Activated CD4-positive, alpha-beta T cell treated with anti-CD3 and anti-CD28 coated beads for 24 hours (primary cell): ENCODE measurements at regions not wholly inside any gene's neighbourhood (a gene's known extent, or its start where the extent isn't known, plus 50 kb on each side); places are given as distances from the start of the nearest gene placed in this dataset.
"Not testable (repeated sequence)": the region's sequence is repeated elsewhere in the genome, so short reads cannot be mapped to it uniquely, and the experiment has no call there.

ENCODE experiments used
- DNase-seq, 2 donors: peaks; one replicate each; pipeline ENCODE4 v3.0.0-alpha.2; 2020; ENCODE audit warnings: low read depth in 2 of 2

- DNase-seq = no peak
These were observed 55.1 kb downstream of the SOX9 start for GRCh38 chr17:72175787-72176515.

- no peak for DNase-seq
These were observed 55.7 kb downstream of the SOX9 start for GRCh38 chr17:72176516-72176851.

- DNase-seq = no peak
These were observed 56.3 kb downstream of the SOX9 start for GRCh38 chr17:72176951-72177660.

GRCh38 chr17:72177738-72178137 is 56.9 kb downstream of the SOX9 start:
- DNase-seq = no peak

GRCh38 chr17:72182371-72182873 is 61.6 kb downstream of the SOX9 start:
- no peak for DNase-seq

- no peak for DNase-seq
These were observed 62.4 kb downstream of the SOX9 start for GRCh38 chr17:72183194-72183685.

GRCh38 chr17:72184805-72185204 is 64.0 kb downstream of the SOX9 start:
- DNase-seq = no peak

- no peak for DNase-seq
These were observed 64.7 kb downstream of the SOX9 start for GRCh38 chr17:72185564-72185963.

GRCh38 chr17:72187556-72187955 is 66.7 kb downstream of the SOX9 start:
- no peak for DNase-seq

- DNase-seq = no peak
These were observed 68.0 kb downstream of the SOX9 start for GRCh38 chr17:72188801-72189200.

- DNase-seq = no peak
These were observed 69.2 kb downstream of the SOX9 start for GRCh38 chr17:72189768-72190593.

GRCh38 chr17:72191356-72191755 is 70.5 kb downstream of the SOX9 start:
- DNase-seq = no peak

GRCh38 chr17:72191921-72192799 is 71.3 kb downstream of the SOX9 start:
- no peak for DNase-seq

- no peak for DNase-seq
These were observed 72.0 kb downstream of the SOX9 start for GRCh38 chr17:72192800-72193192.

- DNase-seq = no peak
These were observed 72.7 kb downstream of the SOX9 start for GRCh38 chr17:72193391-72194106.

- not testable (repeated sequence) for DNase-seq
These were observed 73.3 kb downstream of the SOX9 start for GRCh38 chr17:72194107-72194440.

- DNase-seq = no peak
These were observed 78.4 kb downstream of the SOX9 start for GRCh38 chr17:72199256-72199655.

- DNase-seq = no peak
These were observed 83.9 kb downstream of the SOX9 start for GRCh38 chr17:72204742-72205141.

- DNase-seq = no peak
These were observed 84.5 kb downstream of the SOX9 start for GRCh38 chr17:72205357-72205756.

GRCh38 chr17:72205822-72206221 is 85.0 kb downstream of the SOX9 start:
- no peak for DNase-seq

- no peak for DNase-seq
These were observed 85.6 kb downstream of the SOX9 start for GRCh38 chr17:72206376-72206775.
